IPS DF 4.7 (cell line): ENCODE measurements at regions not wholly inside any gene's neighbourhood (a gene's known extent, or its start where the extent isn't known, plus 50 kb on each side); places are given as distances from the start of the nearest gene placed in this dataset.

Source experiments
- DNase-seq: peaks from one replicate; pipeline ENCODE4 v3.0.0-alpha.2; 2013; ENCODE audit warnings: low spot score; ENCODE audit errors: extremely low read depth

GRCh38 chr4:12586242-12587006, 897.7 kb downstream of the RAB28 start:
- no peak for DNase-seq

GRCh38 chr4:12584116-12584875, 899.8 kb downstream of the RAB28 start:
- DNase-seq = no peak

- no peak for DNase-seq
Measured at GRCh38 chr4:12583275-12583674, 900.9 kb downstream of the RAB28 start.

GRCh38 chr4:12580787-12581186, 903.4 kb downstream of the RAB28 start:
- no peak for DNase-seq

GRCh38 chr4:12579172-12579571, 905.0 kb downstream of the RAB28 start:
- DNase-seq = no peak

GRCh38 chr4:12576409-12576808, 907.7 kb downstream of the RAB28 start:
- no peak for DNase-seq

- DNase-seq = no peak
Measured at GRCh38 chr4:12573716-12574115, 910.4 kb downstream of the RAB28 start.

GRCh38 chr4:12562476-12563140, 921.5 kb downstream of the RAB28 start:
- no peak for DNase-seq

- DNase-seq = no peak
Measured at GRCh38 chr4:12562021-12562420, 922.1 kb downstream of the RAB28 start.

- DNase-seq = no peak
Measured at GRCh38 chr4:12555011-12555410, 929.1 kb downstream of the RAB28 start.

GRCh38 chr4:12548678-12549077, 935.5 kb downstream of the RAB28 start:
- DNase-seq = no peak

GRCh38 chr4:12545812-12546211, 938.3 kb downstream of the RAB28 start:
- no peak for DNase-seq

- DNase-seq = no peak
Measured at GRCh38 chr4:12538162-12538561, 946.0 kb downstream of the RAB28 start.

GRCh38 chr4:12534684-12535083, 949.5 kb downstream of the RAB28 start:
- DNase-seq = no peak

GRCh38 chr4:12519426-12519825, 964.7 kb downstream of the RAB28 start:
- DNase-seq = no peak

GRCh38 chr4:12507868-12508481, 976.2 kb downstream of the RAB28 start:
- DNase-seq = no peak

- no peak for DNase-seq
Measured at GRCh38 chr4:12500409-12500808, 983.7 kb downstream of the RAB28 start.

- DNase-seq = no peak
Measured at GRCh38 chr4:12499693-12500092, 984.4 kb downstream of the RAB28 start.

- DNase-seq = no peak
Measured at GRCh38 chr4:12495211-12495610, 988.9 kb downstream of the RAB28 start.

- DNase-seq = no peak
Measured at GRCh38 chr4:12492730-12493393, 991.3 kb downstream of the RAB28 start.

- no peak for DNase-seq
Measured at GRCh38 chr4:12488672-12489071, 995.5 kb downstream of the RAB28 start.
